HCT116 (cell line): ENCODE measurements at regions not wholly inside any gene's neighbourhood (a gene's known extent, or its start where the extent isn't known, plus 50 kb on each side); places are given as distances from the start of the nearest gene placed in this dataset.

ENCODE experiments used
- ATAC-seq: fragments of 200-7000 bp; cut with Tn5 transposase; 2 replicates; pipeline ENCODE4 v1.9.1; 2020; ENCODE audit warnings: mild to moderate bottlenecking, moderate library complexity
- BruUV-seq: library from RNA; stranded (reverse); fragments of 400-500 nt; replicated peaks from 2 replicates; lab custom pipeline; 2021; lab: Mats Ljungman, UMichigan
- CTCF ChIA-PET: fragments of 300-600 bp; sonication (Branson Sonifier 250); formaldehyde crosslinking; loops from one replicate; lab custom pipeline; 2021; ENCODE audit warnings: antibody characterized with exemption; lab: Charles Lee
- POLR2A ChIA-PET: fragments of 300-600, 350-600 bp; sonication (Branson Sonifier 250); formaldehyde crosslinking; loops from one replicate; lab custom pipeline; 2021; ENCODE audit warnings: antibody characterized with exemption; lab: Charles Lee
- RAD21 ChIA-PET, 2 experiments: fragments of 300-600 bp; sonication (Branson Sonifier 250); formaldehyde crosslinking; loops; one replicate each; lab custom pipeline; 2023; ENCODE audit warnings: low total read pairs in 2 of 2; ENCODE audit not compliant: uncharacterized antibody in 2 of 2, unreplicated experiment in 2 of 2, low non-redundant PET in 1 of 2; lab: Charles Lee
- DNase-seq: peaks from one replicate; pipeline ENCODE4 v3.0.0-alpha.2; 2010; ENCODE audit warnings: low read depth, low spot score
- H2AFZ ChIP-seq: fragments of 200-600 bp; shearing (Covaris generic), sonication (generic); 2 replicates; pipeline ENCODE4 v1.6.1; 2017; ENCODE audit warnings: low read depth, mixed run types, mixed read lengths, antibody characterized with exemption, low read length; ENCODE audit not compliant: poor library complexity, severe bottlenecking
- H3K27ac ChIP-seq: 2 replicates; pipeline ENCODE4 v1.5.1; 2012; ENCODE audit warnings: low read depth, low read length
- H3K27me3 ChIP-seq: fragments of 200-600 bp; sonication (generic); 2 replicates; pipeline ENCODE4 v1.6.1; 2016; ENCODE audit warnings: mixed run types, low read length, mixed read lengths; ENCODE audit not compliant: insufficient read depth
- H3K36me3 ChIP-seq, 2 experiments: fragments of 200-500 bp in 1 of 2; fragments of 200-600 bp in 1 of 2; sonication (Bioruptor generic) in 1 of 2; sonication (generic) in 1 of 2; 2 replicates each; pipeline versions ENCODE4 v1.5.1 to v1.6.1; 2014 to 2016; ENCODE audit warnings: low read length in 2 of 2, inconsistent platforms in 1 of 2, mixed read lengths in 1 of 2, mixed run types in 1 of 2; ENCODE audit not compliant: insufficient read depth in 2 of 2, control insufficient read depth in 1 of 2
- H3K4me1 ChIP-seq, 2 experiments: fragments of 200-600 bp in 1 of 2; sonication (generic) in 1 of 2; 2 replicates each; pipeline versions ENCODE4 v1.5.1 to v1.6.1; 2012 to 2017; ENCODE audit warnings: low read length in 2 of 2, inconsistent platforms in 1 of 2, mild to moderate bottlenecking in 1 of 2, mixed read lengths in 1 of 2, mixed run types in 1 of 2, moderate library complexity in 1 of 2; ENCODE audit not compliant: insufficient read depth in 2 of 2, control insufficient read depth in 1 of 2
- H3K4me2 ChIP-seq: fragments of 200-600 bp; sonication (generic); 2 replicates; pipeline ENCODE4 v1.6.1; 2017; ENCODE audit warnings: mixed run types, low read length, mixed read lengths
- H3K4me3 ChIP-seq, 2 experiments: fragments of 200-600 bp in 1 of 2; sonication (generic) in 1 of 2; replicated peaks in 1 of 2; 2 replicates each; pipeline ENCODE4 v1.5.1; 2011 to 2016; ENCODE audit warnings: low read length in 2 of 2, control low read depth in 1 of 2, low read depth in 1 of 2, mild to moderate bottlenecking in 1 of 2, mixed read lengths in 1 of 2, mixed run types in 1 of 2
- H3K79me2 ChIP-seq: fragments of 200-600 bp; sonication (generic); 2 replicates; pipeline ENCODE4 v1.6.1; 2017; ENCODE audit warnings: mild to moderate bottlenecking, mixed run types, low read length, moderate library complexity, mixed read lengths; ENCODE audit not compliant: insufficient read depth
- H3K9ac ChIP-seq: fragments of 200-600 bp; sonication (generic); 2 replicates; pipeline ENCODE4 v1.6.1; 2016; ENCODE audit warnings: low read length, mixed read lengths
- H3K9me2 ChIP-seq: fragments of 200-600 bp; sonication (generic), shearing (Covaris generic); 2 replicates; pipeline ENCODE4 v1.6.1; 2017; ENCODE audit warnings: mixed run types, mild to moderate bottlenecking, moderate library complexity; ENCODE audit not compliant: insufficient read depth
- H3K9me3 ChIP-seq, 2 experiments: fragments of 200-500 bp in 1 of 2; fragments of 200-600 bp in 1 of 2; sonication (Bioruptor generic) in 1 of 2; sonication (generic) in 1 of 2; 2 replicates each; pipeline ENCODE4 v1.6.1; 2014 to 2017; ENCODE audit warnings: low read length in 2 of 2, mixed read lengths in 2 of 2, inconsistent platforms in 1 of 2, low read depth in 1 of 2, mild to moderate bottlenecking in 1 of 2, mixed run types in 1 of 2, moderate library complexity in 1 of 2; ENCODE audit not compliant: control insufficient read depth in 1 of 2, insufficient read depth in 1 of 2
- H4K20me1 ChIP-seq: fragments of 200-600 bp; sonication (generic), shearing (Covaris generic); 2 replicates; pipeline ENCODE4 v1.6.1; 2017; ENCODE audit warnings: mixed run types, mild to moderate bottlenecking, moderate library complexity; ENCODE audit not compliant: insufficient read depth
- SIN3A ChIP-seq: IDR thresholded peaks from 2 replicates; pipeline ENCODE4 v1.6.1; 2012; ENCODE audit warnings: low read depth
- intact Hi-C: fragments of 100-400 bp; cut with micrococcal nuclease; formaldehyde crosslinking; loops from 2 replicates; pipeline ENCODE4 v1.10.0; 2022
- TF ChIP-seq, protein P1 (sequence below): IDR thresholded peaks from 2 replicates; pipeline ENCODE4 v1.6.1; 2012; ENCODE audit warnings: low read depth
- TF ChIP-seq, protein P2 (sequence below): IDR thresholded peaks from 2 replicates; pipeline ENCODE4 v1.6.1; 2012
- TF ChIP-seq, protein P3 (sequence below), 3 experiments: fragments of 200-600 bp in 1 of 3; sonication (generic) in 1 of 3; IDR thresholded peaks in 2 of 3; conservative IDR thresholded peaks in 1 of 3; 2 replicates each; pipeline ENCODE4 v1.5.1; 2012 to 2017; ENCODE audit warnings: low read depth in 2 of 3, low read length in 2 of 3, antibody characterized with exemption in 1 of 3, borderline replicate concordance in 1 of 3, control low read depth in 1 of 3, mild to moderate bottlenecking in 1 of 3, mixed read lengths in 1 of 3, mixed run types in 1 of 3, moderate library complexity in 1 of 3; ENCODE audit not compliant: insufficient read depth in 1 of 3

DNA sequence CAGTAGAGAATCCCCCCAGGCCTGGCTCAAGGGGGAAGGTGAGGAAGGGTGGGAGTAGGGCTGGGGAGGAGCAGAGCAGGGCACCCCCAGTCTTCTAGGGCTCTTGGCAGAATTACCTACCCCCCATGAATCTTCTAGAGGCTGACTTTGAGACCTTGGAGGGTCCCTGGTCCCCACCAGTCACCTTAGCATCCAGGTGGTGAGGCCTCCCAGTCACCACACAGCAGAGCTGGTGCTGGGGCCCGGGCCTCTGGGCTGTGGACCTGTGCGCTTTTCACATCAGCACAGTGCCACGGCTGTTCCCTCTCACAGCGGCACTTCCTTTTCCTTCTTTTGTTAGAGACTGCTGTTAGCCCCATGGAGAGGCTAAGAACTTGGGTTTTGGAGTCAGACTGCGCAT, 148.6 kb upstream of the PITX1 start (continued):
- TF ChIP-seq, protein P1, sequence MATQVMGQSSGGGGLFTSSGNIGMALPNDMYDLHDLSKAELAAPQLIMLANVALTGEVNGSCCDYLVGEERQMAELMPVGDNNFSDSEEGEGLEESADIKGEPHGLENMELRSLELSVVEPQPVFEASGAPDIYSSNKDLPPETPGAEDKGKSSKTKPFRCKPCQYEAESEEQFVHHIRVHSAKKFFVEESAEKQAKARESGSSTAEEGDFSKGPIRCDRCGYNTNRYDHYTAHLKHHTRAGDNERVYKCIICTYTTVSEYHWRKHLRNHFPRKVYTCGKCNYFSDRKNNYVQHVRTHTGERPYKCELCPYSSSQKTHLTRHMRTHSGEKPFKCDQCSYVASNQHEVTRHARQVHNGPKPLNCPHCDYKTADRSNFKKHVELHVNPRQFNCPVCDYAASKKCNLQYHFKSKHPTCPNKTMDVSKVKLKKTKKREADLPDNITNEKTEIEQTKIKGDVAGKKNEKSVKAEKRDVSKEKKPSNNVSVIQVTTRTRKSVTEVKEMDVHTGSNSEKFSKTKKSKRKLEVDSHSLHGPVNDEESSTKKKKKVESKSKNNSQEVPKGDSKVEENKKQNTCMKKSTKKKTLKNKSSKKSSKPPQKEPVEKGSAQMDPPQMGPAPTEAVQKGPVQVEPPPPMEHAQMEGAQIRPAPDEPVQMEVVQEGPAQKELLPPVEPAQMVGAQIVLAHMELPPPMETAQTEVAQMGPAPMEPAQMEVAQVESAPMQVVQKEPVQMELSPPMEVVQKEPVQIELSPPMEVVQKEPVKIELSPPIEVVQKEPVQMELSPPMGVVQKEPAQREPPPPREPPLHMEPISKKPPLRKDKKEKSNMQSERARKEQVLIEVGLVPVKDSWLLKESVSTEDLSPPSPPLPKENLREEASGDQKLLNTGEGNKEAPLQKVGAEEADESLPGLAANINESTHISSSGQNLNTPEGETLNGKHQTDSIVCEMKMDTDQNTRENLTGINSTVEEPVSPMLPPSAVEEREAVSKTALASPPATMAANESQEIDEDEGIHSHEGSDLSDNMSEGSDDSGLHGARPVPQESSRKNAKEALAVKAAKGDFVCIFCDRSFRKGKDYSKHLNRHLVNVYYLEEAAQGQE, result no peak

DNA sequence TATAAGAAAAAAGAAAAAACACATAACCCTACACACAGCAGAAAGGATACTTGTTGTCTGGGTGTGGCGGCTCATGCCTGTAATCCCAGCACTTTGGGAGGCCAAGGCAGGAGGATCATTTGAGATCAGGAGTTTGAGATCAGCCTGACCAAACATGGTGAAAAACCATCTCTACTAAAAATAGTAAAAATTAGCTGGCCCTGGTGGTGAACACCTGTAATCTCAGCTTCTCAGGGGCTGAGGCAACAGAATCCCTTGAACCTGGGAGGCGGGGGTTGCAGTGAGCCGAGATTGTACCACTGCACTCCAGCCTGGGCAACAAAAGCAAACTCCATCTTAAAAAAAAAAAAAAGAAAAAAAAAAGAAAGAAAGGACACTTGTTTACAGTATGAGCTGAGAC, 147.6 kb upstream of the PITX1 start:
- Histone ChIP-seq H4K20me1 (no peaks in the 10 kb centered on the region), H3K4me3 (no peak overlapping the region), H3K36me3 (no peaks in the 10 kb centered on the region), H3K9me2 (no peaks in the 10 kb centered on the region), H3K27ac (no peak overlapping the region), H3K9ac (no peak overlapping the region), H3K4me1 (peaks cover 7 to 13% of the 10 kb centered on the region in 2 experiments; a peak in 3 of 4 replicates), H3K4me2 (no peak overlapping the region)
- ATAC-seq (peak; percentile 40; the same call in 1 of the 2 replicates), DNase-seq (no peak)
- intact Hi-C loops, result no loop called here
- RAD21 ChIA-PET, result interaction anchor here in 1 of 2 experiments (0.7 kb wide), 1 partner anchor 96 kb away, joined by 3 read pairs; no protein-coding TSS in a partner anchor
- BruUV-seq, result no TSS peak
- TF ChIP-seq, protein P2, sequence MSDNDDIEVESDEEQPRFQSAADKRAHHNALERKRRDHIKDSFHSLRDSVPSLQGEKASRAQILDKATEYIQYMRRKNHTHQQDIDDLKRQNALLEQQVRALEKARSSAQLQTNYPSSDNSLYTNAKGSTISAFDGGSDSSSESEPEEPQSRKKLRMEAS, result no peak
- TF ChIP-seq, protein P3, sequence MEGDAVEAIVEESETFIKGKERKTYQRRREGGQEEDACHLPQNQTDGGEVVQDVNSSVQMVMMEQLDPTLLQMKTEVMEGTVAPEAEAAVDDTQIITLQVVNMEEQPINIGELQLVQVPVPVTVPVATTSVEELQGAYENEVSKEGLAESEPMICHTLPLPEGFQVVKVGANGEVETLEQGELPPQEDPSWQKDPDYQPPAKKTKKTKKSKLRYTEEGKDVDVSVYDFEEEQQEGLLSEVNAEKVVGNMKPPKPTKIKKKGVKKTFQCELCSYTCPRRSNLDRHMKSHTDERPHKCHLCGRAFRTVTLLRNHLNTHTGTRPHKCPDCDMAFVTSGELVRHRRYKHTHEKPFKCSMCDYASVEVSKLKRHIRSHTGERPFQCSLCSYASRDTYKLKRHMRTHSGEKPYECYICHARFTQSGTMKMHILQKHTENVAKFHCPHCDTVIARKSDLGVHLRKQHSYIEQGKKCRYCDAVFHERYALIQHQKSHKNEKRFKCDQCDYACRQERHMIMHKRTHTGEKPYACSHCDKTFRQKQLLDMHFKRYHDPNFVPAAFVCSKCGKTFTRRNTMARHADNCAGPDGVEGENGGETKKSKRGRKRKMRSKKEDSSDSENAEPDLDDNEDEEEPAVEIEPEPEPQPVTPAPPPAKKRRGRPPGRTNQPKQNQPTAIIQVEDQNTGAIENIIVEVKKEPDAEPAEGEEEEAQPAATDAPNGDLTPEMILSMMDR (IDR thresholded peaks at IDR 0.05 in 2 of 3, conservative IDR thresholded peaks at IDR 0.05 in 1 of 3; ENCODE audit: borderline replicate concordance in 1 of 3, insufficient read depth in 1 of 3, low read depth in 2 of 3, low read length in 2 of 3), result peak in 1 of 3 experiments; percentile 15; a peak in 1 of 6 replicates
- no peak for TF ChIP-seq SIN3A
- TF ChIP-seq, all 23 proteins: peak for 1
- no peaks in the 10 kb centered on the region for H3K79me2 ChIP-seq
- ChIA-PET POLR2A (no interaction called here), CTCF (no interaction called here)
- no peaks in the 10 kb centered on the region for H3K27me3 ChIP-seq
- H2AFZ ChIP-seq, result no peak overlapping the region
- no peaks in the 10 kb centered on the region for H3K9me3 ChIP-seq
